MCF 10A (cell line): ENCODE measurements at regions not wholly inside any gene's neighbourhood (a gene's known extent, or its start where the extent isn't known, plus 50 kb on each side); places are given as distances from the start of the nearest gene placed in this dataset.

Source experiments
- BruUV-seq: library from RNA; stranded (reverse); fragments of 400-500 nt; replicated peaks from 2 replicates; lab custom pipeline; 2021; lab: Mats Ljungman, UMichigan
- CTCF ChIA-PET: fragments of 300-600 bp; sonication (Branson Sonifier 250); formaldehyde crosslinking; extraction: SDS; loops from one replicate; lab custom pipeline; 2021; ENCODE audit warnings: antibody characterized with exemption, inconsistent platforms; lab: Yijun Ruan, JAX
- POLR2A ChIA-PET: fragments of 300-600, 350-650 bp; sonication (Branson Sonifier 250); formaldehyde crosslinking; extraction: SDS; loops from one replicate; lab custom pipeline; 2020; ENCODE audit warnings: antibody characterized with exemption, inconsistent platforms; lab: Yijun Ruan, JAX
- DNase-seq: peaks from one replicate; pipeline ENCODE4 v3.0.0-alpha.2; 2018; ENCODE audit not compliant: unreplicated experiment
- H3K27ac Mint-ChIP-seq: one replicate; pipeline ENCODE4 v1.8.0; 2022; ENCODE audit warnings: mild to moderate bottlenecking, low read depth, mixed read lengths; ENCODE audit not compliant: unreplicated experiment
- H3K27me3 Mint-ChIP-seq: one replicate; pipeline ENCODE4 v1.8.0; 2022; ENCODE audit warnings: mixed read lengths; ENCODE audit not compliant: insufficient read depth, unreplicated experiment
- H3K36me3 Mint-ChIP-seq: one replicate; pipeline ENCODE4 v1.8.0; 2022; ENCODE audit warnings: mild to moderate bottlenecking, moderate library complexity, mixed read lengths; ENCODE audit not compliant: insufficient read depth, unreplicated experiment
- H3K4me1 Mint-ChIP-seq: one replicate; pipeline ENCODE4 v1.8.0; 2022; ENCODE audit warnings: mixed read lengths; ENCODE audit not compliant: insufficient read depth, unreplicated experiment
- H3K4me3 Mint-ChIP-seq: one replicate; pipeline ENCODE4 v1.8.0; 2022; ENCODE audit warnings: mild to moderate bottlenecking, moderate library complexity, mixed read lengths; ENCODE audit not compliant: unreplicated experiment
- H3K9me3 Mint-ChIP-seq: one replicate; pipeline ENCODE4 v1.8.0; 2022; ENCODE audit warnings: mixed read lengths; ENCODE audit not compliant: unreplicated experiment
- intact Hi-C: fragments of 100-400 bp; cut with micrococcal nuclease; formaldehyde crosslinking; loops from 2 replicates; pipeline ENCODE4 v1.14.1; 2022
- TF ChIP-seq, protein P1 (sequence below): fragments of 200-600 bp; IDR thresholded peaks from one replicate; pipeline ENCODE4 v1.8.0; 2022; ENCODE audit warnings: antibody characterized with exemption, mild to moderate bottlenecking; ENCODE audit not compliant: unreplicated experiment

DNA sequence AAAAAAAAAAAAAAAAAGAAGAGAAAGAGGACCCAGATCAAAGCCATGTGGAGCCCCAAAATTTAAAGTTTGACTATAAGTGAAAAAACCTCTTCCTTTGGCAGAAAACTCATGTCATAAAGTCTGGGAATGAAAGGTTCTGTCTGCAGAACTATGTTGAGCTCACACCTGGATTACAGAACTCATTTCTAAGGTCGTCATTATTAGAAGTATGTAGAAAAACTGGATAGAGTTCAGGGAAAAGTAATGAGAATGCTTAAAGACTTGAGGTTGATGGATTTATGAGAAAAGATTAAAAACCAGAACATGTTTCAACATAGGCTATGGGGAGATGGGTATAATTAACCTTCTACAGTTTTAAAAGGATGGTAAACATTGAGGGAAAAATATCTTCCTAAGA, 90.7 kb upstream of the COL11A1 start:
- ChIA-PET POLR2A (no interaction called here), CTCF (no interaction called here)
- Mint-ChIP-seq H3K36me3 (no peaks in the 10 kb centered on the region), H3K27me3 (peaks cover 8% of the 10 kb centered on the region), H3K9me3 (no peaks in the 10 kb centered on the region), H3K4me3 (no peak overlapping the region), H3K4me1 (no peaks in the 10 kb centered on the region), H3K27ac (no peak overlapping the region)
- DNase-seq: no peak
- BruUV-seq: no TSS peak
- intact Hi-C loops: no loop called here
- TF ChIP-seq, protein P1, sequence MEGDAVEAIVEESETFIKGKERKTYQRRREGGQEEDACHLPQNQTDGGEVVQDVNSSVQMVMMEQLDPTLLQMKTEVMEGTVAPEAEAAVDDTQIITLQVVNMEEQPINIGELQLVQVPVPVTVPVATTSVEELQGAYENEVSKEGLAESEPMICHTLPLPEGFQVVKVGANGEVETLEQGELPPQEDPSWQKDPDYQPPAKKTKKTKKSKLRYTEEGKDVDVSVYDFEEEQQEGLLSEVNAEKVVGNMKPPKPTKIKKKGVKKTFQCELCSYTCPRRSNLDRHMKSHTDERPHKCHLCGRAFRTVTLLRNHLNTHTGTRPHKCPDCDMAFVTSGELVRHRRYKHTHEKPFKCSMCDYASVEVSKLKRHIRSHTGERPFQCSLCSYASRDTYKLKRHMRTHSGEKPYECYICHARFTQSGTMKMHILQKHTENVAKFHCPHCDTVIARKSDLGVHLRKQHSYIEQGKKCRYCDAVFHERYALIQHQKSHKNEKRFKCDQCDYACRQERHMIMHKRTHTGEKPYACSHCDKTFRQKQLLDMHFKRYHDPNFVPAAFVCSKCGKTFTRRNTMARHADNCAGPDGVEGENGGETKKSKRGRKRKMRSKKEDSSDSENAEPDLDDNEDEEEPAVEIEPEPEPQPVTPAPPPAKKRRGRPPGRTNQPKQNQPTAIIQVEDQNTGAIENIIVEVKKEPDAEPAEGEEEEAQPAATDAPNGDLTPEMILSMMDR: no peak

- Mint-ChIP-seq H3K27me3 (peaks cover 12% of the 10 kb centered on the region), H3K36me3 (no peaks in the 10 kb centered on the region), H3K9me3 (no peaks in the 10 kb centered on the region), H3K4me1 (no peaks in the 10 kb centered on the region), H3K27ac (no peak overlapping the region), H3K4me3 (no peak overlapping the region)
- DNase-seq: no peak
- no TSS peak for BruUV-seq
- TF ChIP-seq, protein P1: no peak
- intact Hi-C loops: no loop called here
- ChIA-PET CTCF (no interaction called here), POLR2A (no interaction called here)
These were observed 89.8 kb upstream of the COL11A1 start for GRCh38 chr1:103198076-103198475.

DNA sequence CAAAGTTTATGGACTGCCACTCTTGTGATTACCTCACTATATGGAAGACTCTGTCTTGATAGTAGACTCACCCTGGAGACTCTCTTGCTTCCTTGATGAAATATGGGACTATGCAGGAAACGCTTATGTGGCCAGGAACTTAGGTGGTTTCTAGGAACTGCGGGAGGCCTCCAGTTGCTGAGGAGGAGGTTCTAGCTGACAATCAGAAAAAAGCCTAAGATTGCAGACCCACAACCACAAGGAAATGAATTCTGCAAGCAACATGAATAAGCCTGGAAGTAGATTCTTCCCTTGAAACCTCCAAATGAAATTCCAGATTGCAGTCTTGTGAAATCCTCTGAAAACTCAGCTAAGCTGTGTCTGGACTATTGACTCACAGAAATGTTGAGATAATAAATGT, 88.9 kb upstream of the COL11A1 start:
- DNase-seq: no peak
- Mint-ChIP-seq H3K36me3 (no peaks in the 10 kb centered on the region), H3K27ac (no peak overlapping the region), H3K4me1 (no peaks in the 10 kb centered on the region), H3K9me3 (no peaks in the 10 kb centered on the region), H3K4me3 (no peak overlapping the region), H3K27me3 (peaks cover 12% of the 10 kb centered on the region)
- intact Hi-C loops: no loop called here
- ChIA-PET POLR2A (no interaction called here), CTCF (interaction anchor here (0.6 kb wide), 1 partner anchor 239 kb away, joined by 3 read pairs; no protein-coding TSS in a partner anchor)
- no TSS peak for BruUV-seq
- TF ChIP-seq, protein P1: no peak

GRCh38 chr1:103194984-103195383, 86.7 kb upstream of the COL11A1 start:
- Mint-ChIP-seq H3K27me3 (peaks cover 15% of the 10 kb centered on the region), H3K27ac (no peak overlapping the region), H3K36me3 (no peaks in the 10 kb centered on the region), H3K9me3 (no peaks in the 10 kb centered on the region), H3K4me3 (no peak overlapping the region), H3K4me1 (no peaks in the 10 kb centered on the region)
- intact Hi-C loops: no loop called here
- no peak for DNase-seq
- ChIA-PET CTCF (no interaction called here), POLR2A (no interaction called here)
- TF ChIP-seq, protein P1: no peak
- BruUV-seq: no TSS peak
